ENCODE measurements at regions not wholly inside any gene's neighbourhood (a gene's known extent, or its start where the extent isn't known, plus 50 kb on each side); places are given as distances from the start of the nearest gene placed in this dataset.

DNA sequence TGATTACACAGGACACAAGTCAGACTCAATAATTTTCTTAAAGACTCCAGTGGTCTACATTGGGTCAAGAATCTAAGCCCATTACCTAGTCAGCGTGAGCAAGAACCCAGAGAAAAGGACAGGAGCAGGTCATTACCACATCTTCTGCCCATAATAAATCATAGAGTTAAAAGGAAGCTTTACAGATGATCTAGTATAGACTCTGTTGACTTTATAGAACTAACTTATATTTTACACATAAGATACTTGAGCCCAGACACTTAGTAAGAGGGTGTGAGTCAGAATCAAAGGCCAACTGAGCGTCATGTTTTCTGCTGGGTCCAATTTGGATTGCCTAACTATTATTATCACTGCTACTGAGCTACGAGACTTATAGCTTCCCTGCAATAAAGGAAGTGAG, 206.1 kb upstream of the NPSR1 start:
- Mint-ChIP-seq H3K27me3 (ENCODE audit: unreplicated experiment) (no peaks in the 10 kb centered on the region), H3K9me3 (ENCODE audit: unreplicated experiment) (peaks cover 2% of the 10 kb centered on the region), H3K4me3 (ENCODE audit: unreplicated experiment) (no peak overlapping the region), H3K36me3 (ENCODE audit: unreplicated experiment) (no peaks in the 10 kb centered on the region), H3K4me1 (ENCODE audit: low read depth, unreplicated experiment) (no peaks in the 10 kb centered on the region), H3K27ac (ENCODE audit: unreplicated experiment) (no peak overlapping the region)
- TF ChIP-seq, protein P1, sequence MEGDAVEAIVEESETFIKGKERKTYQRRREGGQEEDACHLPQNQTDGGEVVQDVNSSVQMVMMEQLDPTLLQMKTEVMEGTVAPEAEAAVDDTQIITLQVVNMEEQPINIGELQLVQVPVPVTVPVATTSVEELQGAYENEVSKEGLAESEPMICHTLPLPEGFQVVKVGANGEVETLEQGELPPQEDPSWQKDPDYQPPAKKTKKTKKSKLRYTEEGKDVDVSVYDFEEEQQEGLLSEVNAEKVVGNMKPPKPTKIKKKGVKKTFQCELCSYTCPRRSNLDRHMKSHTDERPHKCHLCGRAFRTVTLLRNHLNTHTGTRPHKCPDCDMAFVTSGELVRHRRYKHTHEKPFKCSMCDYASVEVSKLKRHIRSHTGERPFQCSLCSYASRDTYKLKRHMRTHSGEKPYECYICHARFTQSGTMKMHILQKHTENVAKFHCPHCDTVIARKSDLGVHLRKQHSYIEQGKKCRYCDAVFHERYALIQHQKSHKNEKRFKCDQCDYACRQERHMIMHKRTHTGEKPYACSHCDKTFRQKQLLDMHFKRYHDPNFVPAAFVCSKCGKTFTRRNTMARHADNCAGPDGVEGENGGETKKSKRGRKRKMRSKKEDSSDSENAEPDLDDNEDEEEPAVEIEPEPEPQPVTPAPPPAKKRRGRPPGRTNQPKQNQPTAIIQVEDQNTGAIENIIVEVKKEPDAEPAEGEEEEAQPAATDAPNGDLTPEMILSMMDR (IDR thresholded peaks at IDR 0.05; ENCODE audit: partially characterized antibody, unreplicated experiment), result no peak
- DNase-seq, result no peak

DNA sequence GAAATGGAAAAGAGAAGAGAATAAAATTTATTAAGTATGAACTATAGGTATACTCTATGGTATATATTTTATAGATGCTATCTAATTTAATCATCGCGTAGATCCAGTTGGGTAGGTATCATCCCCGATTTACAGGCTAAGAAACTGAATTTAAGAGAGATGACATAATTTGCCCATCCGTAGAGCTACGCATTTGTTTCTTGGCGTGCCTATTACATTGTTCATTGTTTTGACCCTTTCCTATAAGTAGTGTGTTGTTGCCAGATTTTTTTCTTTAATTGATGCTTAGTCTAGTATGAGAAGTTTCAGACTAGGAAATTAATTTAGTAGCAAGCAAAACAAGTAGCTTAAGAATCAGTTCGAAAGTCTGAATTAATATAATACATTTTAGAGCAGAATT, 205.7 kb upstream of the NPSR1 start:
- DNase-seq, result no peak
- H3K27ac Mint-ChIP-seq (ENCODE audit: unreplicated experiment), result no peak overlapping the region
- no peak overlapping the region for H3K4me3 Mint-ChIP-seq (ENCODE audit: unreplicated experiment)
- H3K4me1 Mint-ChIP-seq (ENCODE audit: low read depth, unreplicated experiment), result no peaks in the 10 kb centered on the region
- H3K27me3 Mint-ChIP-seq (ENCODE audit: unreplicated experiment), result no peaks in the 10 kb centered on the region
- H3K36me3 Mint-ChIP-seq (ENCODE audit: unreplicated experiment), result no peaks in the 10 kb centered on the region
- TF ChIP-seq, protein P1 (IDR thresholded peaks at IDR 0.05; ENCODE audit: partially characterized antibody, unreplicated experiment), result no peak
- H3K9me3 Mint-ChIP-seq (ENCODE audit: unreplicated experiment), result peaks cover 2% of the 10 kb centered on the region

GRCh38 chr7:34453150-34453549, 204.9 kb upstream of the NPSR1 start:
- H3K4me1 Mint-ChIP-seq (ENCODE audit: low read depth, unreplicated experiment), result no peaks in the 10 kb centered on the region
- no peaks in the 10 kb centered on the region for H3K27me3 Mint-ChIP-seq (ENCODE audit: unreplicated experiment)
- no peak overlapping the region for H3K4me3 Mint-ChIP-seq (ENCODE audit: unreplicated experiment)
- no peak for DNase-seq
- TF ChIP-seq, protein P1 (IDR thresholded peaks at IDR 0.05; ENCODE audit: partially characterized antibody, unreplicated experiment), result no peak
- H3K36me3 Mint-ChIP-seq (ENCODE audit: unreplicated experiment), result no peaks in the 10 kb centered on the region
- H3K27ac Mint-ChIP-seq (ENCODE audit: unreplicated experiment), result no peak overlapping the region
- H3K9me3 Mint-ChIP-seq (ENCODE audit: unreplicated experiment), result peaks cover 2% of the 10 kb centered on the region

GRCh38 chr7:34454381-34454780, 203.6 kb upstream of the NPSR1 start:
- H3K27ac Mint-ChIP-seq (ENCODE audit: unreplicated experiment), result no peak overlapping the region
- H3K4me3 Mint-ChIP-seq (ENCODE audit: unreplicated experiment), result no peak overlapping the region
- peaks cover 3% of the 10 kb centered on the region for H3K9me3 Mint-ChIP-seq (ENCODE audit: unreplicated experiment)
- no peak for DNase-seq
- TF ChIP-seq, protein P1 (IDR thresholded peaks at IDR 0.05; ENCODE audit: partially characterized antibody, unreplicated experiment), result no peak
- H3K36me3 Mint-ChIP-seq (ENCODE audit: unreplicated experiment), result no peaks in the 10 kb centered on the region
- no peaks in the 10 kb centered on the region for H3K27me3 Mint-ChIP-seq (ENCODE audit: unreplicated experiment)
- no peaks in the 10 kb centered on the region for H3K4me1 Mint-ChIP-seq (ENCODE audit: low read depth, unreplicated experiment)

DNA sequence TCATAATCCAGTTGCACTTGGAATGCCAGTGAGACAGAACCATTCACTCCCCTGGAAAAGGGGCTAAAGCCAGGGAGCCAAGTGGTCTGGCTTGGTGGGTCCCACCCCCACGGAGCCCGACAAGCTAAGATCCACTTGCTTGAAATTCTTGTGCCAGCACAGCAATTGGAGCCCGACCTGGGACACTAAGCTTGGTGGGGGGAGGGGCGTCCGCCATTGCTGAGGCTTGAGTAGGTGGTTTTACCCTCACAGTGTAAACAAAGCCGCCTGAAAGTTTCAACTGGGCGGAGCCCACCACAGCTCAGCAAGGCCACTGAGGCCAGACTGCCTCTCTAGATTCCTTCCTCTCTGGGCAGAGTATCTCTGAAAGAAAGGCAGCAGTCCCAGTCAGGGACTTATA, 200.7 kb upstream of the NPSR1 start:
- TF ChIP-seq, protein P1 (IDR thresholded peaks at IDR 0.05; ENCODE audit: partially characterized antibody, unreplicated experiment), result no peak
- Mint-ChIP-seq H3K9me3 (ENCODE audit: unreplicated experiment) (peaks cover 1% of the 10 kb centered on the region), H3K4me3 (ENCODE audit: unreplicated experiment) (no peak overlapping the region), H3K27ac (ENCODE audit: unreplicated experiment) (no peak overlapping the region), H3K36me3 (ENCODE audit: unreplicated experiment) (no peaks in the 10 kb centered on the region), H3K4me1 (ENCODE audit: low read depth, unreplicated experiment) (no peaks in the 10 kb centered on the region), H3K27me3 (ENCODE audit: unreplicated experiment) (no peaks in the 10 kb centered on the region)
- DNase-seq, result no peak

Measured in glutamatergic neuron (in vitro differentiated cells).